Middle frontal gyrus (tissue), 1 donor: ENCODE measurements at regions not wholly inside any gene's neighbourhood (a gene's known extent, or its start where the extent isn't known, plus 50 kb on each side); places are given as distances from the start of the nearest gene placed in this dataset.

ENCODE experiments used
- DNase-seq: peaks from one replicate; pipeline ENCODE4 v3.0.0-alpha.2; 2015; ENCODE audit warnings: low spot score; ENCODE audit errors: extremely low spot score

GRCh38 chr7:156456503-156457115 lies 184.0 kb upstream of the RNF32 start:
- DNase-seq: no peak

- no peak for DNase-seq
Observed at GRCh38 chr7:156456032-156456431, 184.5 kb upstream of the RNF32 start.

- no peak for DNase-seq
Observed at GRCh38 chr7:156450473-156450872, 190.1 kb upstream of the RNF32 start.

- DNase-seq: no peak
Observed at GRCh38 chr7:156448918-156449317, 191.7 kb upstream of the RNF32 start.

- DNase-seq: no peak
Observed at GRCh38 chr7:156446990-156447389, 193.6 kb upstream of the RNF32 start.

GRCh38 chr7:156445997-156446761 lies 194.4 kb upstream of the RNF32 start:
- no peak for DNase-seq

- DNase-seq: no peak
Observed at GRCh38 chr7:156442516-156442915, 198.1 kb upstream of the RNF32 start.

GRCh38 chr7:156440456-156440855 lies 200.1 kb upstream of the RNF32 start:
- DNase-seq: no peak

- no peak for DNase-seq
Observed at GRCh38 chr7:156438011-156438410, 202.6 kb upstream of the RNF32 start.

GRCh38 chr7:156437021-156437614 lies 203.5 kb upstream of the RNF32 start:
- no peak for DNase-seq

- no peak for DNase-seq
Observed at GRCh38 chr7:156435486-156436231, 204.9 kb upstream of the RNF32 start.

GRCh38 chr7:156434706-156435105 lies 205.9 kb upstream of the RNF32 start:
- DNase-seq: no peak

GRCh38 chr7:156432018-156432417 lies 208.6 kb upstream of the RNF32 start:
- DNase-seq: no peak

- DNase-seq: no peak
Observed at GRCh38 chr7:156430109-156430508, 210.5 kb upstream of the RNF32 start.

GRCh38 chr7:156429514-156429913 lies 211.1 kb upstream of the RNF32 start:
- no peak for DNase-seq

GRCh38 chr7:156423876-156424275 lies 216.7 kb upstream of the RNF32 start:
- no peak for DNase-seq

- no peak for DNase-seq
Observed at GRCh38 chr7:156420496-156420895, 220.1 kb upstream of the RNF32 start.

- no peak for DNase-seq
Observed at GRCh38 chr7:156419782-156420181, 220.8 kb upstream of the RNF32 start.

GRCh38 chr7:156402255-156402654 lies 238.3 kb upstream of the RNF32 start:
- DNase-seq: no peak

GRCh38 chr7:156401617-156402016 lies 239.0 kb upstream of the RNF32 start:
- DNase-seq: no peak

- no peak for DNase-seq
Observed at GRCh38 chr7:156400046-156400445, 240.5 kb upstream of the RNF32 start.

GRCh38 chr7:156397249-156397648 lies 243.3 kb upstream of the RNF32 start:
- DNase-seq: no peak
